Small intestine (tissue), 7 donors: ENCODE measurements at regions not wholly inside any gene's neighbourhood (a gene's known extent, or its start where the extent isn't known, plus 50 kb on each side); places are given as distances from the start of the nearest gene placed in this dataset.

Source experiments
- DNase-seq, 2 donors: peaks; one replicate each; pipeline versions ENCODE4 v3.0.0 to v3.0.0-alpha.2; 2013
- FAIRE-seq: peaks from 2 replicates; lab custom pipeline; 2012; peaks lifted over from hg19 to GRCh38; lab: Jason Lieb, UNC
- H3K27ac ChIP-seq, 3 donors: one replicate each; pipeline ENCODE4 v1.5.1; 2013; ENCODE audit warnings: low read length in 2 of 3, mild to moderate bottlenecking in 2 of 3, control low read depth in 1 of 3, inconsistent platforms in 1 of 3, low read depth in 1 of 3, moderate library complexity in 1 of 3
- H3K27me3 ChIP-seq, 3 donors: one replicate each; pipeline ENCODE4 v1.6.1; 2013; ENCODE audit warnings: low read length in 3 of 3, inconsistent platforms in 1 of 3; ENCODE audit not compliant: control insufficient read depth in 3 of 3, insufficient read depth in 3 of 3
- H3K36me3 ChIP-seq, 3 donors: one replicate each; pipeline ENCODE4 v1.6.1; 2013; ENCODE audit warnings: low read length in 3 of 3, inconsistent platforms in 1 of 3, low read depth in 1 of 3, mild to moderate bottlenecking in 1 of 3, moderate library complexity in 1 of 3; ENCODE audit not compliant: control insufficient read depth in 3 of 3, insufficient read depth in 2 of 3
- H3K4me1 ChIP-seq, 3 donors: one replicate each; pipeline ENCODE4 v1.6.1; 2013; ENCODE audit warnings: low read length in 2 of 3, inconsistent platforms in 1 of 3, low read depth in 1 of 3, mild to moderate bottlenecking in 1 of 3, moderate library complexity in 1 of 3; ENCODE audit not compliant: control insufficient read depth in 3 of 3, insufficient read depth in 2 of 3
- H3K4me3 ChIP-seq, 3 donors: one replicate each; pipeline ENCODE4 v1.5.1; 2013; ENCODE audit warnings: low read length in 3 of 3, control low read depth in 1 of 3, inconsistent platforms in 1 of 3, low read depth in 1 of 3, mild to moderate bottlenecking in 1 of 3, moderate library complexity in 1 of 3
- H3K9me3 ChIP-seq, 2 donors: one replicate each; pipeline ENCODE4 v1.6.1; 2013; ENCODE audit warnings: low read depth in 1 of 2, low read length in 1 of 2; ENCODE audit not compliant: control insufficient read depth in 2 of 2, insufficient read depth in 1 of 2
- WGBS, 3 donors: extraction: QIAGEN DNeasy Blood & Tissue Kit; methylation state at CpG; one replicate each; pipeline ENCODE4 v1.1.7; 2013; 5-methylcytosine and 5-hydroxymethylcytosine counted together
- donor health status: healthy with polysubstance abuse.
- donor health status: control.
- donor health status: control.
- donor health status: Bipolar disorder and iron deficiency.
- donor health status: healthy.

- no peaks in the 10 kb centered on the region for H3K27me3 ChIP-seq
- no peaks in the 10 kb centered on the region for H3K9me3 ChIP-seq
- H3K4me1 ChIP-seq = no peaks in the 10 kb centered on the region
- H3K36me3 ChIP-seq = no peaks in the 10 kb centered on the region
- H3K4me3 ChIP-seq = no peak overlapping the region
- no peak overlapping the region for H3K27ac ChIP-seq
- DNase-seq (no peak), FAIRE-seq (no peak)
- WGBS, 3 donors = 95 to 100% (median 98%) methylated on average over 3 of the region's 3 CpGs
Observed at GRCh38 chr13:32880636-32881035, 135.6 kb upstream of the KL start.

GRCh38 chr13:32881074-32881776, 135.0 kb upstream of the KL start:
- no peak for FAIRE-seq
- 51 to 56% (median 52%) methylated on average over 2 of the region's 2 CpGs for WGBS, 3 donors

GRCh38 chr13:32881777-32882145, 134.5 kb upstream of the KL start:
- Histone ChIP-seq H3K4me3 (no peak overlapping the region), H3K36me3 (no peaks in the 10 kb centered on the region), H3K4me1 (no peaks in the 10 kb centered on the region), H3K27ac (no peak overlapping the region), H3K9me3 (no peaks in the 10 kb centered on the region), H3K27me3 (no peaks in the 10 kb centered on the region)
- FAIRE-seq = no peak
- DNase-seq = no peak
- WGBS, 3 donors = 22 to 60% (median 41%) methylated on average over 2 of the region's 2 CpGs

More at GRCh38 chr13:32881074-32881776, 135.0 kb upstream of the KL start:
- no peaks in the 10 kb centered on the region for H3K36me3 ChIP-seq
- H3K27ac ChIP-seq = no peak overlapping the region
- H3K4me3 ChIP-seq = no peak overlapping the region
- no peaks in the 10 kb centered on the region for H3K27me3 ChIP-seq
- no peaks in the 10 kb centered on the region for H3K4me1 ChIP-seq
- H3K9me3 ChIP-seq = no peaks in the 10 kb centered on the region
- DNase-seq = peak in 1 of 2 donors; percentile 30

GRCh38 chr13:32882691-32883090, 133.5 kb upstream of the KL start:
- Histone ChIP-seq H3K36me3 (no peaks in the 10 kb centered on the region), H3K4me3 (no peak overlapping the region), H3K27me3 (no peaks in the 10 kb centered on the region), H3K9me3 (peaks cover 0 to 6% of the 10 kb centered on the region in 2 donors), H3K4me1 (no peaks in the 10 kb centered on the region), H3K27ac (no peak overlapping the region)
- no peak for DNase-seq
- FAIRE-seq = no peak

- no peak for FAIRE-seq
- no peak for DNase-seq
Observed at GRCh38 chr13:32883474-32883873, 132.7 kb upstream of the KL start.

GRCh38 chr13:32887617-32888016, 128.6 kb upstream of the KL start:
- no peaks in the 10 kb centered on the region for H3K4me1 ChIP-seq
- no peaks in the 10 kb centered on the region for H3K27me3 ChIP-seq
- peaks cover 0 to 14% of the 10 kb centered on the region in 2 donors for H3K9me3 ChIP-seq
- no peak overlapping the region for H3K4me3 ChIP-seq
- H3K36me3 ChIP-seq = no peaks in the 10 kb centered on the region
- FAIRE-seq = no peak
- no peak overlapping the region for H3K27ac ChIP-seq
- no peak for DNase-seq
- 91 to 95% (median 93%) methylated on average over 3 of the region's 3 CpGs for WGBS, 3 donors

More at GRCh38 chr13:32883474-32883873, 132.7 kb upstream of the KL start:
- peaks cover 0 to 10% of the 10 kb centered on the region in 2 donors for H3K9me3 ChIP-seq
- no peaks in the 10 kb centered on the region for H3K36me3 ChIP-seq
- no peaks in the 10 kb centered on the region for H3K27me3 ChIP-seq
- WGBS, 3 donors = 28 to 46% (median 38%) methylated on average over 2 of the region's 2 CpGs
- H3K4me1 ChIP-seq = no peaks in the 10 kb centered on the region
- no peak overlapping the region for H3K4me3 ChIP-seq
- no peak overlapping the region for H3K27ac ChIP-seq

- FAIRE-seq (no peak), DNase-seq (no peak)
- no peaks in the 10 kb centered on the region for H3K4me1 ChIP-seq
Observed at GRCh38 chr13:32889986-32890565, 126.1 kb upstream of the KL start.

GRCh38 chr13:32893176-32893575, 123.0 kb upstream of the KL start:
- Histone ChIP-seq H3K27me3 (no peaks in the 10 kb centered on the region), H3K4me3 (no peak overlapping the region), H3K9me3 (peaks cover 0 to 4% of the 10 kb centered on the region in 2 donors), H3K4me1 (no peaks in the 10 kb centered on the region), H3K27ac (no peak overlapping the region), H3K36me3 (no peaks in the 10 kb centered on the region)
- FAIRE-seq = no peak
- no peak for DNase-seq
- WGBS, 3 donors = 92 to 94% (median 92%) methylated on average over 6 of the region's 6 CpGs

More at GRCh38 chr13:32889986-32890565, 126.1 kb upstream of the KL start:
- Histone ChIP-seq H3K27ac (no peak overlapping the region), H3K27me3 (no peaks in the 10 kb centered on the region), H3K4me3 (no peak overlapping the region), H3K9me3 (peaks cover 0 to 14% of the 10 kb centered on the region in 2 donors), H3K36me3 (no peaks in the 10 kb centered on the region)
- 89 to 90% (median 90%) methylated on average over 6 of the region's 6 CpGs for WGBS, 3 donors
